ENCODE measurements at regions not wholly inside any gene's neighbourhood (a gene's known extent, or its start where the extent isn't known, plus 50 kb on each side); places are given as distances from the start of the nearest gene placed in this dataset.

GRCh38 chrX:8043121-8043520 is 115.9 kb upstream of the PNPLA4 start:
- no peak for TF ChIP-seq ZNF274 (IDR thresholded peaks at IDR 0.05; ENCODE audit: low read depth, low read length)
- no peak for TF ChIP-seq YY1 (IDR thresholded peaks at IDR 0.05; ENCODE audit: insufficient read depth, insufficient read length)
